OCI-M1 (cell line): ENCODE measurements at regions not wholly inside any gene's neighbourhood (a gene's known extent, or its start where the extent isn't known, plus 50 kb on each side); places are given as distances from the start of the nearest gene placed in this dataset.

Source experiments
- DNase-seq: peaks from one replicate; lab custom pipeline; 2025; lab: John Stamatoyannopoulos, UW

DNA sequence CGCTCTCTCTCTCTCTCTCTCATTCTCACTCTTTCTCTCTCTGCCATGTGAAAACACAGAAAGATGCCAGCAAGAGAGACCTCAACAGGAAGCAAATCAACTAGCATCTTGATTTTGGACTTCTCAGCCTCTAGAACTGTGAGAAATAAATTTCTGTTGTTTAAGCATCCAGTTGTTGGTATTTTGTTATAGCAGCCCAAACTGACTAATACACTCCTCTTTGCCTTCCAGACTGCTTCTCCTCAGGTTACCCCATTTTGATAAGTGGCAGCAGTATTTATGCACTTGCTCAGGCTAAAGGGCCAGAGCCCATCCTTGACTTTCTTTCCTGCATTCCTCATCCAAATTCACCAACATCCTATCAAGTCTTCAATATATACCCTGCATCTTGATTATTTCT, 76.6 kb upstream of the NANOGP8 start:
- no peak for DNase-seq

DNA sequence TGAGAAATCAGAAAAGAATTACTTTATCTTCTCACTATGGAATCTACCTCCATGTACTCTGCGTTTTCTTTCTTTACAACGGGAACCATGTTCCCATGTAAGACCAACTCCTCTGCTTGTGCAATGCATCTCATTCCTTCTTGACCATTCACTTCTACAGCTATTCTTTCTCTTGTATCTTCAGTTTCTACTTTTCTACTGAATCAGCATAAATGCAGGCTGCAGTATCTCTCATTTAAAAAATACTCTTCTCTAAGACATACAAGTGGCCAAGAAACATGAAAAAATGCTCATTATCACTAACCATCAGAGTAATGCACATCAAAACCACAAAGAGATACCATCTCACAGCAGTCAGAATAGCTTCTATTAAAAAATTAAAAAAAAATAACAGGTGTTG, 74.1 kb upstream of the NANOGP8 start:
- no peak for DNase-seq

- no peak for DNase-seq
Observed at GRCh38 chr15:35151782-35152181, 66.7 kb upstream of the NANOGP8 start.

GRCh38 chr15:35151381-35151780, 66.3 kb upstream of the NANOGP8 start:
- DNase-seq = no peak

- DNase-seq = no peak
Observed at GRCh38 chr15:35150361-35150760, 65.3 kb upstream of the NANOGP8 start.

GRCh38 chr15:35145336-35145735, 60.2 kb upstream of the NANOGP8 start:
- no peak for DNase-seq

- no peak for DNase-seq
Observed at GRCh38 chr15:35142578-35142977, 57.5 kb upstream of the NANOGP8 start.

- DNase-seq = peak; percentile 80
Observed at GRCh38 chr15:35141743-35142471, 56.8 kb upstream of the NANOGP8 start.

GRCh38 chr15:35139822-35140221, 54.7 kb upstream of the NANOGP8 start:
- no peak for DNase-seq

- no peak for DNase-seq
Observed at GRCh38 chr15:35137190-35137574, 52.1 kb upstream of the NANOGP8 start.

DNA sequence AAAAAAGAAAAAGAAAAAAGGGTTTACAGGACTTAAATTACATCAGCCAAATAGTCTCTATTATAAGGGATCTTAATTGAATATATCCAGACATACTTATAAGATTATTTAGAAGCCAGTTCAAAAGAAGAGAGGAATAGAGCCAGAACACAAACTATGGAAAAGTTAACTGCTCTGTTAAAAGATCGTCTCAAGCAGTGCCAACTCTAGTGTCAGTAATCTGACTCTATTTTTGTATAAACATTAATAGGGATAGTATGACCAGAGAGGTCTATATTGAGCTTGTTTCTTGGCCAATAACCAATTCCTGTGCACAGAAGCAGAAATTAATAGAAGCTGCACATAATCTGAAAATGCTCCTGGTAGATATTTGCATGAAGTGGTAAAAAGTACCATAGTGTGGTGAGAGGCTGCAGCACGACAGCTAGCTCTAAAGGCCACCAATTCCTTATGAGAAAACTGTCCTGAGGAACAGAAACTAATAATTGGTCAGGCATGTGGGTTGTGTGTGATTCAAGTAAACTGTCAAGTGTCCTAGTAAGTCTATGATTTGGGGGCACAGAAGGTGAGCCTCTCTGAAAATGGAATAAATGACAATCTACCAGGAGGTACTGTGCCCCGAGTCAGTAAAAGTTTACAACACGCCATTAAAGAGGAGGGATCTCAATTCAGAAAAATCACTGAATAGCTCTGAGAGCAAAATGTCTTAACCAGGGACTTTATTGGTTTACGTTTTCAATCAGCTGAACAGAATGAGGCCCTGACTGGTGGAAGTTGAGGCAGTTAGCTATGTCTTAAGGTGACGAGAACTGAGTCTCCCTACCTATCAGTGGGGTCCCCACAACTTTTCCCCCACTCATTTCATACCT, 51.5 kb upstream of the NANOGP8 start:
- DNase-seq = no peak
